Ishikawa (cell line): ENCODE measurements at regions not wholly inside any gene's neighbourhood (a gene's known extent, or its start where the extent isn't known, plus 50 kb on each side); places are given as distances from the start of the nearest gene placed in this dataset.

Source experiments
- CEBPB ChIP-seq: IDR thresholded peaks from 2 replicates; pipeline ENCODE4 v1.6.1; 2012
- EGR1 ChIP-seq: IDR thresholded peaks from 2 replicates; pipeline ENCODE4 v1.6.1; 2012
- RAD21 ChIP-seq: IDR thresholded peaks from 2 replicates; pipeline ENCODE4 v1.6.1; 2012; ENCODE audit warnings: low read depth
- YY1 ChIP-seq: IDR thresholded peaks from 2 replicates; pipeline ENCODE4 v1.6.1; 2012; ENCODE audit warnings: low read depth
- TF ChIP-seq, protein P1 (sequence below): IDR thresholded peaks from 2 replicates; pipeline ENCODE4 v1.6.1; 2012

DNA sequence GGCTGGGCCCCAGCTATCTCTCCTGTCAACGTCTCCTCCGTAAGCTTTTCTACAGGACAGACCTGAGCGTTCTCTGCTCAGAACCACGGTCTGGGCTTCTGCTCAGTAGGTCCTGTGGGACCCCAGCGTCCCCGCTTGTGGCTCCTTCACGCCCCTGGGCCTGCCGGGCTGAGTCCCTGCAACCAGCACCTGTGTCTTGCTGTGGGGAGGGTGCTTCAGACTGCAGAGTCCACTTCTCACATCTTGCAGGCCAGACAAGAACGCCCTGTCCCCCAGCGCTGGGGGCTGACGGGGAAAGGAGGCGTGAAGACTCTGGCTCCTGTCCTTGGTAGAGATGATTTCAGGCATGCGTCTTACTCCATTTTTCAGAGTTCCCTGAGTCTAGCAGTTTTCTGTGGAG lies 1480.8 kb downstream of the BRD1 start:
- TF ChIP-seq RAD21 = no peak
- TF ChIP-seq, protein P1, sequence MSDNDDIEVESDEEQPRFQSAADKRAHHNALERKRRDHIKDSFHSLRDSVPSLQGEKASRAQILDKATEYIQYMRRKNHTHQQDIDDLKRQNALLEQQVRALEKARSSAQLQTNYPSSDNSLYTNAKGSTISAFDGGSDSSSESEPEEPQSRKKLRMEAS = no peak
- TF ChIP-seq YY1 = no peak
- TF ChIP-seq CEBPB = no peak
- TF ChIP-seq EGR1 = no peak
